ENCODE measurements at regions not wholly inside any gene's neighbourhood (a gene's known extent, or its start where the extent isn't known, plus 50 kb on each side); places are given as distances from the start of the nearest gene placed in this dataset.

DNA sequence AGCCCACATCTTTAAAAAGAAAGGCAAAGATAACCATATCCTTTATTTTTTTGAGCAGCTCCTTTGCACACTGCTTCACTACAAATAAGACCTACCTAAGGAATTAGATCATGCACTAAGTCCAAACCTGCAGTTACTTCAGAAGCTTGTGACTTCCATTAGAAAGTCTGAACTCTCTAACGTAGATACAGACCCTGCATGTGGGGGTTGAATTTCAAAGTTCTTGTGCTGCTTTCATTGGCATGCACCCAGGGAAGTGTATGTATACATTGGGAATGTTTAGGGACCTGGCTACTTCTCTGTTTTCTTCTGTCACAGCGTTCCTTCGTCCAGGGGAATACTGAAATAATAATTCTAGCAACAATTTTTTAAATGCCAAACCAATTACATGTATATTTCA lies 185.2 kb upstream of the IL12A start:
- dilution Hi-C loops (cut with MboI; ENCODE audit: extremely low pct_ligation_motif_present, low sequenced_read_pairs), result no loop called here
- FAIRE-seq, result no peak
- H3K9me1 ChIP-seq (ENCODE audit: control insufficient read depth, extremely low read depth, insufficient read depth, low read length), result peaks cover 3% of the 10 kb centered on the region
- H3K9me3 ChIP-seq (ENCODE audit: control insufficient read depth, low read depth, low read length), result no peaks in the 10 kb centered on the region
- H3K79me2 ChIP-seq (ENCODE audit: control insufficient read depth, insufficient read depth, low read length), result peaks cover 71% of the 10 kb centered on the region
- H3K4me3 ChIP-seq (ENCODE audit: control insufficient read depth in 2 of 3, extremely low read depth in 1 of 3, insufficient read depth in 2 of 3, low read depth in 1 of 3, low read length in 3 of 3), result no peak overlapping the region
- no peak for DNase-seq (ENCODE audit: low read depth, low spot score)
- no peaks in the 10 kb centered on the region for H3K36me3 ChIP-seq (ENCODE audit: control insufficient read depth in 2 of 2, extremely low read depth in 1 of 2, insufficient read depth in 2 of 2, low read length in 2 of 2)
- TF ChIP-seq, protein P1, sequence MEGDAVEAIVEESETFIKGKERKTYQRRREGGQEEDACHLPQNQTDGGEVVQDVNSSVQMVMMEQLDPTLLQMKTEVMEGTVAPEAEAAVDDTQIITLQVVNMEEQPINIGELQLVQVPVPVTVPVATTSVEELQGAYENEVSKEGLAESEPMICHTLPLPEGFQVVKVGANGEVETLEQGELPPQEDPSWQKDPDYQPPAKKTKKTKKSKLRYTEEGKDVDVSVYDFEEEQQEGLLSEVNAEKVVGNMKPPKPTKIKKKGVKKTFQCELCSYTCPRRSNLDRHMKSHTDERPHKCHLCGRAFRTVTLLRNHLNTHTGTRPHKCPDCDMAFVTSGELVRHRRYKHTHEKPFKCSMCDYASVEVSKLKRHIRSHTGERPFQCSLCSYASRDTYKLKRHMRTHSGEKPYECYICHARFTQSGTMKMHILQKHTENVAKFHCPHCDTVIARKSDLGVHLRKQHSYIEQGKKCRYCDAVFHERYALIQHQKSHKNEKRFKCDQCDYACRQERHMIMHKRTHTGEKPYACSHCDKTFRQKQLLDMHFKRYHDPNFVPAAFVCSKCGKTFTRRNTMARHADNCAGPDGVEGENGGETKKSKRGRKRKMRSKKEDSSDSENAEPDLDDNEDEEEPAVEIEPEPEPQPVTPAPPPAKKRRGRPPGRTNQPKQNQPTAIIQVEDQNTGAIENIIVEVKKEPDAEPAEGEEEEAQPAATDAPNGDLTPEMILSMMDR (optimal IDR thresholded peaks at IDR 0.05 in 1 of 3, IDR thresholded peaks at IDR 0.05 in 1 of 3, conservative IDR thresholded peaks at IDR 0.05 in 1 of 3; ENCODE audit: extremely low read depth in 1 of 3, insufficient read depth in 2 of 3, low read length in 3 of 3), result no peak
- no peak for TF ChIP-seq EZH2 (IDR thresholded peaks at IDR 0.05; ENCODE audit: low read length)
- H3K27me3 ChIP-seq (ENCODE audit: control insufficient read depth, extremely low read depth, insufficient read depth, low read length), result no peaks in the 10 kb centered on the region
- H3K4me2 ChIP-seq (ENCODE audit: control insufficient read depth, extremely low read depth, insufficient read depth, low read depth, low read length), result no peak overlapping the region
- no peak overlapping the region for H2AFZ ChIP-seq (ENCODE audit: control insufficient read depth, low read length)
- H3K9ac ChIP-seq (ENCODE audit: control insufficient read depth, extremely low read depth, insufficient read depth, low read length), result no peak overlapping the region
- peaks cover 23% of the 10 kb centered on the region for H3K4me1 ChIP-seq (ENCODE audit: control insufficient read depth, extremely low read depth, insufficient read depth, low read length)
- no peak overlapping the region for H3K27ac ChIP-seq (ENCODE audit: control insufficient read depth, insufficient read depth, low read length)
- peaks cover 9% of the 10 kb centered on the region for H4K20me1 ChIP-seq (ENCODE audit: control insufficient read depth, extremely low read depth, insufficient read depth, low read length)

DNA sequence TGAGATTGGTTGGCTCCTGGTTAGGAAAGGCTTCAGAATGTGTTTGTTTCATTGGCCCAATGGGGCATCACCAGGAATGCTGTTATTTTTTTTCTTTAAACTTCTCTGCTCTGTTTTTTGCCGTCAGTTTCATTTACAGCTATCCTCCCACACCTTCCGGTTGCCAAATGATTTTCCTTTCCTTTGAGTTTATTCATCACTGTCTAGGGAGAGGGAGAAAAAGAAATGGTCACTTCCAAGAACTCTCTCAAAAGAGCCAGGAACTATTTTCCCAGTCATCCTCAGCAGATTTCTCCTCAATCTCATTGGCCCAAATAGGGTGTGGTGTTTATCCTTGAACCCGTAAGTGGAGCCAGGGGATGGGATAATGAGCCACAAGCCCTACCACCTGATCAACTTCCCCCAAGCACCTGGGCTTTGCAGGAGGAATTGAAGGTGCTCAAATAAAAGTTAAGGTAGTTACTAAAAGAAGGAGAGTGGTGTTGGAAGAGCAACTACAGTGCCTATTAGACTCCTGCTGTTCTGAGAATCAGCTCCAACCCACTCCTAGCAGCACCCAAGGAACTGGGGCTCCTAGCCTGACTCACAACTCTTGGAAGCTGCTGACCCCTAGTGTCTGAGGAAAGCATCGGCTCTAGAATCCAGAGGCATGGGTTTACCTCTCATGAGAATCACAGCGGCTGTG lies 183.8 kb upstream of the IL12A start:
- no peaks in the 10 kb centered on the region for H3K9me1 ChIP-seq (ENCODE audit: control insufficient read depth, extremely low read depth, insufficient read depth, low read length)
- no peak overlapping the region for H3K4me3 ChIP-seq (ENCODE audit: control insufficient read depth in 2 of 3, extremely low read depth in 1 of 3, insufficient read depth in 2 of 3, low read depth in 1 of 3, low read length in 3 of 3)
- H3K27me3 ChIP-seq (ENCODE audit: control insufficient read depth, extremely low read depth, insufficient read depth, low read length), result no peaks in the 10 kb centered on the region
- H4K20me1 ChIP-seq (ENCODE audit: control insufficient read depth, extremely low read depth, insufficient read depth, low read length), result peaks cover 9% of the 10 kb centered on the region
- TF ChIP-seq EZH2 (IDR thresholded peaks at IDR 0.05; ENCODE audit: low read length), result no peak
- TF ChIP-seq, protein P1 (optimal IDR thresholded peaks at IDR 0.05 in 1 of 3, IDR thresholded peaks at IDR 0.05 in 1 of 3, conservative IDR thresholded peaks at IDR 0.05 in 1 of 3; ENCODE audit: extremely low read depth in 1 of 3, insufficient read depth in 2 of 3, low read length in 3 of 3), result peak; percentile 92 to 95 (median 94)
- DNase-seq (ENCODE audit: low read depth, low spot score) (no peak), FAIRE-seq (peak; percentile 93)
- H2AFZ ChIP-seq (ENCODE audit: control insufficient read depth, low read length), result no peak overlapping the region
- H3K36me3 ChIP-seq (ENCODE audit: control insufficient read depth in 2 of 2, extremely low read depth in 1 of 2, insufficient read depth in 2 of 2, low read length in 2 of 2), result no peaks in the 10 kb centered on the region
- H3K9ac ChIP-seq (ENCODE audit: control insufficient read depth, extremely low read depth, insufficient read depth, low read length), result no peak overlapping the region
- no peak overlapping the region for H3K4me2 ChIP-seq (ENCODE audit: control insufficient read depth, extremely low read depth, insufficient read depth, low read depth, low read length)
- peaks cover 15% of the 10 kb centered on the region for H3K4me1 ChIP-seq (ENCODE audit: control insufficient read depth, extremely low read depth, insufficient read depth, low read length)
- H3K9me3 ChIP-seq (ENCODE audit: control insufficient read depth, low read depth, low read length), result no peaks in the 10 kb centered on the region
- dilution Hi-C loops (cut with MboI; ENCODE audit: extremely low pct_ligation_motif_present, low sequenced_read_pairs), result no loop called here
- H3K79me2 ChIP-seq (ENCODE audit: control insufficient read depth, insufficient read depth, low read length), result peaks cover 71% of the 10 kb centered on the region
- H3K27ac ChIP-seq (ENCODE audit: control insufficient read depth, insufficient read depth, low read length), result no peak overlapping the region
